Adrenal gland (tissue), 5 donors: ENCODE measurements at regions not wholly inside any gene's neighbourhood (a gene's known extent, or its start where the extent isn't known, plus 50 kb on each side); places are given as distances from the start of the nearest gene placed in this dataset.

Experiments
- CTCF ChIP-seq, 6 experiments: fragments of 450-650 bp in 4 of 6; fragments of 200-600 bp in 2 of 6; sonication (generic) in 1 of 6; IDR thresholded peaks; 1 replicate in 5 of 6; 2 replicates in 1 of 6; pipeline versions ENCODE4 v1.5.1 to v1.8.0; 2016 to 2021; ENCODE audit warnings: antibody characterized with exemption in 6 of 6, mild to moderate bottlenecking in 2 of 6, moderate library complexity in 1 of 6
- POLR2A ChIP-seq, 2 donors: fragments of 450-650 bp; IDR thresholded peaks; one replicate each; pipeline ENCODE4 v1.6.1; 2017; ENCODE audit warnings: antibody characterized with exemption in 2 of 2, mild to moderate bottlenecking in 2 of 2, moderate library complexity in 1 of 2
- donor health status: DM: no; HTN: no; CAD: no.

GRCh38 chr10:7477538-7478334 lies 66.9 kb upstream of the SFMBT2 start:
- TF ChIP-seq CTCF (IDR thresholded peaks at IDR 0.05) (no peak), POLR2A (IDR thresholded peaks at IDR 0.05) (no peak)
